Ovary (tissue), 7 donors: ENCODE measurements at regions not wholly inside any gene's neighbourhood (a gene's known extent, or its start where the extent isn't known, plus 50 kb on each side); places are given as distances from the start of the nearest gene placed in this dataset.

Experiments used
- DNase-seq, 5 donors: peaks; one replicate each; pipeline ENCODE4 v3.0.0-alpha.2; 2019 to 2020
- H3K27ac ChIP-seq, 2 donors: fragments of 200-600 bp; one replicate each; pipeline versions ENCODE4 v1.5.1 to v1.8.0; 2019 to 2022
- H3K27me3 ChIP-seq: fragments of 200-600 bp; one replicate; pipeline ENCODE4 v1.8.0; 2022
- H3K36me3 ChIP-seq: fragments of 200-600 bp; sonication (generic); one replicate; pipeline ENCODE4 v1.5.1; 2019
- H3K4me1 ChIP-seq: one replicate; pipeline ENCODE4 v1.8.1; 2013; ENCODE audit warnings: mild to moderate bottlenecking, moderate library complexity; ENCODE audit not compliant: insufficient read depth
- H3K4me3 ChIP-seq: fragments of 200-600 bp; sonication (generic); one replicate; pipeline ENCODE4 v1.5.1; 2017
- H3K9me3 ChIP-seq, 2 donors: fragments of 200-600 bp in 1 of 2; sonication (generic) in 1 of 2; one replicate each; pipeline versions ENCODE4 v1.5.1 to v1.8.1; 2013 to 2019; ENCODE audit warnings: mild to moderate bottlenecking in 1 of 2, moderate library complexity in 1 of 2
- CTCF ChIP-seq, 3 donors: fragments of 450-650 bp in 2 of 3; fragments of 200-600 bp in 1 of 3; IDR thresholded peaks; one replicate each; pipeline versions ENCODE4 v1.5.1 to v1.8.0; 2016 to 2022; ENCODE audit warnings: antibody characterized with exemption in 3 of 3, mild to moderate bottlenecking in 1 of 3
- EP300 ChIP-seq: sonication (generic); formaldehyde crosslinking; IDR thresholded peaks from one replicate; pipeline ENCODE4 v1.6.1; 2017; ENCODE audit warnings: antibody characterized with exemption
- POLR2A ChIP-seq: fragments of 450-650 bp; IDR thresholded peaks from one replicate; pipeline ENCODE4 v1.6.1; 2017; ENCODE audit warnings: antibody characterized with exemption, mild to moderate bottlenecking, moderate library complexity
- WGBS, 3 donors: extraction: QIAGEN DNeasy Blood & Tissue Kit in 1 of 3; methylation state at CpG; one replicate each; pipeline versions ENCODE4 v1.1.5 to v1.1.7; 2013 to 2017; 5-methylcytosine and 5-hydroxymethylcytosine counted together
- intact Hi-C, 4 donors: fragments of 100-400 bp; cut with DNase I; formaldehyde crosslinking; loops; one replicate each; pipeline versions ENCODE4 v1.11.0 to v1.15.1; 2022 to 2023
- donor health status: DM: no; HTN: no; CAD: no; lungs with moderate emphysema.
- donor health status: DM: no; HTN: no; CAD: no.
- donor health status: Bipolar disorder and iron deficiency.
- donor health status: DM: no; HTN: no; CAD: no.
- donor health status: DM: yes; HTN: yes; CAD: no.

- no peaks in the 10 kb centered on the region for H3K36me3 ChIP-seq
- H3K27me3 ChIP-seq = no peaks in the 10 kb centered on the region
- no peak overlapping the region for H3K4me3 ChIP-seq
- WGBS, 3 donors = 18 to 40% (median 38%) methylated on average over 1 of the region's 1 CpG
- H3K4me1 ChIP-seq = no peaks in the 10 kb centered on the region
- no peak for TF ChIP-seq POLR2A
- TF ChIP-seq EP300 = no peak
- TF ChIP-seq CTCF (IDR thresholded peaks at IDR 0.05) = no peak
- DNase-seq = no peak
- no peak overlapping the region for H3K27ac ChIP-seq
- intact Hi-C loops = no loop called here
- no peaks in the 10 kb centered on the region for H3K9me3 ChIP-seq
These were observed 779.5 kb downstream of the METTL15 start for GRCh38 chr11:28887681-28888080.

GRCh38 chr11:28879869-28880268 lies 771.7 kb downstream of the METTL15 start:
- no peak overlapping the region for H3K4me3 ChIP-seq
- no peak for DNase-seq
- 80 to 88% (median 86%) methylated on average over 2 of the region's 2 CpGs for WGBS, 3 donors
- no peak for TF ChIP-seq POLR2A
- no peaks in the 10 kb centered on the region for H3K27me3 ChIP-seq
- no peak overlapping the region for H3K27ac ChIP-seq
- no peaks in the 10 kb centered on the region for H3K4me1 ChIP-seq
- H3K36me3 ChIP-seq = no peaks in the 10 kb centered on the region
- no peaks in the 10 kb centered on the region for H3K9me3 ChIP-seq
- intact Hi-C loops = no loop called here

- Histone ChIP-seq H3K4me3 (no peak overlapping the region), H3K27me3 (no peaks in the 10 kb centered on the region), H3K4me1 (no peaks in the 10 kb centered on the region), H3K36me3 (no peaks in the 10 kb centered on the region), H3K9me3 (no peaks in the 10 kb centered on the region), H3K27ac (no peak overlapping the region)
- TF ChIP-seq POLR2A = no peak
- TF ChIP-seq CTCF (IDR thresholded peaks at IDR 0.05) = no peak
- TF ChIP-seq EP300 = no peak
- WGBS, 3 donors = 89 to 91% (median 89%) methylated on average over 4 of the region's 4 CpGs
- DNase-seq = no peak
- intact Hi-C loops = no loop called here
These were observed 769.8 kb downstream of the METTL15 start for GRCh38 chr11:28878025-28878424.

- DNase-seq = no peak
- Histone ChIP-seq H3K27me3 (no peaks in the 10 kb centered on the region), H3K9me3 (no peaks in the 10 kb centered on the region), H3K4me1 (no peaks in the 10 kb centered on the region), H3K4me3 (no peak overlapping the region), H3K27ac (no peak overlapping the region), H3K36me3 (no peaks in the 10 kb centered on the region)
- TF ChIP-seq EP300 (no peak), CTCF (IDR thresholded peaks at IDR 0.05) (no peak), POLR2A (no peak)
- intact Hi-C loops = no loop called here
These were observed 769.2 kb downstream of the METTL15 start for GRCh38 chr11:28877340-28877739.

GRCh38 chr11:28874706-28875105 lies 766.5 kb downstream of the METTL15 start:
- Histone ChIP-seq H3K4me3 (no peak overlapping the region), H3K9me3 (no peaks in the 10 kb centered on the region), H3K27ac (no peak overlapping the region), H3K4me1 (no peaks in the 10 kb centered on the region), H3K36me3 (no peaks in the 10 kb centered on the region), H3K27me3 (no peaks in the 10 kb centered on the region)
- TF ChIP-seq EP300 = no peak
- TF ChIP-seq CTCF (IDR thresholded peaks at IDR 0.05) = no peak
- TF ChIP-seq POLR2A = no peak
- WGBS, 3 donors = 86 to 96% (median 95%) methylated on average over 1 of the region's 1 CpG
- intact Hi-C loops = no loop called here
- no peak for DNase-seq
